ENCODE measurements at regions not wholly inside any gene's neighbourhood (a gene's known extent, or its start where the extent isn't known, plus 50 kb on each side); places are given as distances from the start of the nearest gene placed in this dataset.

DNA sequence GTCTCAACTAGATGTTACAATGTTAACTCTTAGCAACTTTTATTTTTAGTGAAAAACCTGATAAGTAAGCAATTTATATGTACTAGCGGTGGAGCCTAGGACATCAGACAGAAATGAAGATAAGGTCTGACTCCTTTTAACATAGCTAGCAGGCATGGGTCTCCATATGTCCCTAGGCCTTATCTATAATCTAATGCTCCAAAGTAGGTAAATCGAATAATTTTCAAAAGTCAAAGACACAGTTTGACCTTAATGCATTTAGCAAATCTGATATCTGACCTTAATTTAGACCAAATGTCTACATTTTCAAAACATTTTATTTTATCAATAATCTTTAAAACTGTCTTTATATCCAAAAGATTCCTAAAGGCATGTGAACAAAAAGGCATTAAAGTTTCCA lies 305.0 kb upstream of the CCNH start:
- BruUV-seq (replicated peaks): no TSS peak
- ATAC-seq (no peak), FAIRE-seq (no peak), DNase-seq (ENCODE audit: low read depth, low spot score) (no peak)
- H4K20me1 ChIP-seq (ENCODE audit: control insufficient read depth, insufficient read depth): no peaks in the 10 kb centered on the region
- CTCF ChIA-PET: no interaction called here
- no peaks in the 10 kb centered on the region for H3K36me3 ChIP-seq (ENCODE audit: control insufficient read depth in 2 of 2, insufficient read depth in 2 of 2, low read length in 1 of 2)
- no peak overlapping the region for H2AFZ ChIP-seq (ENCODE audit: control insufficient read depth, low read depth, low read length)
- intact Hi-C loops (cut with micrococcal nuclease; ENCODE audit: unreplicated experiment) (no loop called here), in situ Hi-C loops (cut with MboI) (no loop called here)
- WGBS (ENCODE audit: insufficient coverage, insufficient replicate concordance, low lambda C conversion rate, missing lambda C conversion rate): 16% methylated on average over 2 of the region's 2 CpGs
- RAD21 ChIA-PET (ENCODE audit: unreplicated experiment): no interaction called here
- SMC1A ChIA-PET (ENCODE audit: uncharacterized antibody, unreplicated experiment): no interaction called here
- H3K4me1 ChIP-seq (ENCODE audit: control insufficient read depth, insufficient read depth, low read length): no peaks in the 10 kb centered on the region
- H3K27me3 ChIP-seq (replicated peaks in 1 of 2; ENCODE audit: control insufficient read depth in 2 of 2, insufficient read depth in 2 of 2, low read length in 1 of 2): no peaks in the 10 kb centered on the region
- no peaks in the 10 kb centered on the region for H3K79me2 ChIP-seq (ENCODE audit: control insufficient read depth, insufficient read depth, low read length)
- no peak overlapping the region for H3K4me2 ChIP-seq (ENCODE audit: control insufficient read depth, insufficient read depth)
- POLR2A ChIA-PET: no interaction called here
- H3K9ac ChIP-seq (ENCODE audit: control insufficient read depth, insufficient read depth, low read length): no peak overlapping the region
- H3K9me3 ChIP-seq (replicated peaks; ENCODE audit: control insufficient read depth, insufficient read depth, low read length): no peaks in the 10 kb centered on the region
- TF ChIP-seq YY1 (IDR thresholded peaks at IDR 0.05; ENCODE audit: low read depth, low read length) (no peak), MTA3 (IDR thresholded peaks at IDR 0.05; ENCODE audit: borderline replicate concordance, low read length) (no peak), SUPT20H (IDR thresholded peaks at IDR 0.05; ENCODE audit: borderline replicate concordance, control insufficient read depth, low read depth, low read length) (no peak), NFXL1 (IDR thresholded peaks at IDR 0.05; ENCODE audit: borderline replicate concordance) (no peak), CTCF (IDR thresholded peaks at IDR 0.05 in 2 of 3, conservative IDR thresholded peaks at IDR 0.05 in 1 of 3; ENCODE audit: control insufficient read depth in 2 of 3, extremely low read depth in 1 of 3, insufficient read depth in 1 of 3, low read depth in 3 of 3, low read length in 3 of 3) (no peak), ZSCAN29 (IDR thresholded peaks at IDR 0.05) (no peak), KAT2A (conservative IDR thresholded peaks at IDR 0.05; ENCODE audit: control insufficient read depth, low read depth, low read length) (no peak), SP1 (IDR thresholded peaks at IDR 0.05; ENCODE audit: low read depth, low read length) (no peak), POLR2A (IDR thresholded peaks at IDR 0.05; ENCODE audit: low read depth, low read length) (no peak), SREBF2 (IDR thresholded peaks at IDR 0.05; ENCODE audit: low read length) (no peak), IRF3 (IDR thresholded peaks at IDR 0.05) (no peak), JUNB (IDR thresholded peaks at IDR 0.05) (no peak), KDM1A (IDR thresholded peaks at IDR 0.05; ENCODE audit: borderline replicate concordance) (no peak), CBFB (IDR thresholded peaks at IDR 0.05; ENCODE audit: low read depth) (no peak), RELB (IDR thresholded peaks at IDR 0.05; ENCODE audit: low read depth) (no peak)
- TF ChIP-seq, protein P1, sequence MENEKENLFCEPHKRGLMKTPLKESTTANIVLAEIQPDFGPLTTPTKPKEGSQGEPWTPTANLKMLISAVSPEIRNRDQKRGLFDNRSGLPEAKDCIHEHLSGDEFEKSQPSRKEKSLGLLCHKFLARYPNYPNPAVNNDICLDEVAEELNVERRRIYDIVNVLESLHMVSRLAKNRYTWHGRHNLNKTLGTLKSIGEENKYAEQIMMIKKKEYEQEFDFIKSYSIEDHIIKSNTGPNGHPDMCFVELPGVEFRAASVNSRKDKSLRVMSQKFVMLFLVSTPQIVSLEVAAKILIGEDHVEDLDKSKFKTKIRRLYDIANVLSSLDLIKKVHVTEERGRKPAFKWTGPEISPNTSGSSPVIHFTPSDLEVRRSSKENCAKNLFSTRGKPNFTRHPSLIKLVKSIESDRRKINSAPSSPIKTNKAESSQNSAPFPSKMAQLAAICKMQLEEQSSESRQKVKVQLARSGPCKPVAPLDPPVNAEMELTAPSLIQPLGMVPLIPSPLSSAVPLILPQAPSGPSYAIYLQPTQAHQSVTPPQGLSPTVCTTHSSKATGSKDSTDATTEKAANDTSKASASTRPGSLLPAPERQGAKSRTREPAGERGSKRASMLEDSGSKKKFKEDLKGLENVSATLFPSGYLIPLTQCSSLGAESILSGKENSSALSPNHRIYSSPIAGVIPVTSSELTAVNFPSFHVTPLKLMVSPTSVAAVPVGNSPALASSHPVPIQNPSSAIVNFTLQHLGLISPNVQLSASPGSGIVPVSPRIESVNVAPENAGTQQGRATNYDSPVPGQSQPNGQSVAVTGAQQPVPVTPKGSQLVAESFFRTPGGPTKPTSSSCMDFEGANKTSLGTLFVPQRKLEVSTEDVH (IDR thresholded peaks at IDR 0.05; ENCODE audit: low read depth, partially characterized antibody): no peak
- no peak overlapping the region for H3K4me3 ChIP-seq
- H3K27ac ChIP-seq (ENCODE audit: control insufficient read depth, insufficient read depth): no peak overlapping the region

All from GM12878 (cell line).